IgD-negative memory B cell (primary cell): ENCODE measurements at regions not wholly inside any gene's neighbourhood (a gene's known extent, or its start where the extent isn't known, plus 50 kb on each side); places are given as distances from the start of the nearest gene placed in this dataset.
A peak's percentile ranks its signal among the peaks of the same experiment; 100 is the strongest.

Source experiments
- H3K27ac Mint-ChIP-seq, 3 donors: one replicate each; pipeline ENCODE4 v1.8.0; 2020 to 2022; ENCODE audit warnings: mild to moderate bottlenecking in 3 of 3, mixed read lengths in 3 of 3, moderate library complexity in 1 of 3
- H3K27me3 Mint-ChIP-seq: one replicate; pipeline ENCODE4 v1.8.0; 2021; ENCODE audit warnings: mixed read lengths
- H3K36me3 Mint-ChIP-seq: one replicate; pipeline ENCODE4 v1.8.0; 2020; ENCODE audit warnings: mild to moderate bottlenecking, mixed read lengths
- H3K4me1 Mint-ChIP-seq, 3 donors: one replicate each; pipeline ENCODE4 v1.8.0; 2020 to 2022; ENCODE audit warnings: mixed read lengths in 3 of 3, mild to moderate bottlenecking in 1 of 3
- H3K4me3 Mint-ChIP-seq, 4 donors: one replicate each; pipeline ENCODE4 v1.8.0; 2020 to 2022; ENCODE audit warnings: mild to moderate bottlenecking in 4 of 4, mixed read lengths in 4 of 4, moderate library complexity in 3 of 4
- H3K9me3 Mint-ChIP-seq, 3 donors: one replicate each; pipeline ENCODE4 v1.8.0; 2020 to 2021; ENCODE audit warnings: mixed read lengths in 3 of 3, mild to moderate bottlenecking in 1 of 3

DNA sequence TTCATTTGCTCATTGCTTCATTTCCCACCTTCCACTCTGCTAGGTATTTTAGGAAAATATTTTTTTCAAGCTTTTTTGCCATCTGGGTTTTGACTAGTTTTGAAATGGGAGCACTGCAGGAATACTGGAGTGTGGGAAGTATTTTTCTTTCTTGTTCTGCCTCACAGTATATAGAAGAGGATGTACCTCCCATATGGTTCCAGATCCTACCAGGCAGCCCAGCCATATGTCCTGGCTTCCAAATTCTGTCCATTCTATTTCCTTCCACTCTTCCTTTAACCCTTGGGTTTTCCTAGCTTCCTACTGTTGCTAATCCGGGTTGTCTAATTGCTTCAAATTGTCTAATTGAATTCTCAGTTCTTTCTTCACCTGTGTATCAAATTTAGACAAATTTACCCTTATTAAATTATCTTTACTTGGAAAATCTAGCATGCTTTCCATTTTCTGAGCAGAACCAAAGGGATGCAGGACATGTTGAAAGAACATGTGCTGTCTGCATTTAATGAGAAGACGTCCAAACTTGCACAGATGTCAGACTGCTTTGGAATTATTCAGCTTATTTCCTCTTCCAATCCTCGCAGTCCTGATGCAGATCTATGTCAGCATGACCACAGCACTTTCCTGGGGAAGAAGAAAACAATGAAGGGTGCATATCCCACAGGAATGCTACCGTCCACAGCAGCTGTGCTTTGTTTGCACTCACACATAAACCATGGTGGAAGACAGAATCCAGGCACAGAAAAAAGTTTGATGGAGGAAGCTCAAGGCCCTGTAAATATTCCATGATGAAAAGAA is 1273.9 kb upstream of the MAP3K7 start:
- H3K36me3 Mint-ChIP-seq = no peaks in the 10 kb centered on the region
- no peaks in the 10 kb centered on the region for H3K4me1 Mint-ChIP-seq
- H3K4me3 Mint-ChIP-seq = no peak overlapping the region
- H3K27ac Mint-ChIP-seq = peak overlapping the region in 1 of 3 donors; percentile 9
- H3K9me3 Mint-ChIP-seq = peaks cover 3 to 4% (median 3%) of the 10 kb centered on the region in 3 donors
- H3K27me3 Mint-ChIP-seq = no peaks in the 10 kb centered on the region

DNA sequence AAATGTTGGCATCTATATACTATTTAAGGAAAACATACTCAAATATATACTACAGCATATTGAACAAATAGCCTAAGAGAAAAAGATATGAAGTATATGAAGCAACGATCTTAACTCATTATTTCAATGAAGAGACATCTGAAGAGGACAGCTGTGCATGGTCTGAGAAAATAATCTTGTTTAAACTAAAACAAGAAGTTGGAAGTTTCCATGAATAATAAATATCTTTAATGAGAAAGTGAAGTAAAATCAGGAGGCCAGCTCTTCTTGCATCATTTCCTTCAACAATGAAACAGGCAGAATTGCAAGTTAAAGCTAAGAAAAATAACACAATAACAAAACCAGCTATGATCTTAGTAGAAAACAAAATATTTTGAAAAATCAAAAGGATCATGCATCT is 1265.4 kb upstream of the MAP3K7 start:
- H3K4me1 Mint-ChIP-seq = no peaks in the 10 kb centered on the region

DNA sequence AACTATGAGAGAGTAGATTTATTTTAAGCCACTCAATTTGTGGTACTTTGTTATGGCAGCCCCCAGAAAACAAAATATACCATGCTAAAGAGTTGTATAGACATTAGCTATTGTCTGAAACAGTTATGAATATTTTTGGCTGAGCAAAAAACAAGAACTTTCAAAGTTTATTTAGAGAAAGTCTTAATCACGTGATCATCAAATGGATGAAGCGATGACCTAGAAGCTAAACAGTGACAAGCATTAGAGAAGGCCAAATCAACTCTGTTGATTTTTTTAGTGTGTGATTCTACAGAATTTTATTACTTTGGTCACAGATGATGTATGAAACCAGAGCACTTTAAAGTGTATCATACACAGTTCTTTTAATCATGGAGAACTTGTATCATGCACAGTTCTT is 1247.9 kb upstream of the MAP3K7 start:
- Mint-ChIP-seq H3K4me1 (no peaks in the 10 kb centered on the region), H3K36me3 (no peaks in the 10 kb centered on the region), H3K9me3 (peaks cover 2 to 8% (median 4%) of the 10 kb centered on the region in 3 donors), H3K27ac (no peak overlapping the region), H3K4me3 (no peak overlapping the region), H3K27me3 (no peaks in the 10 kb centered on the region)

More for the DNA sequence above, 1265.4 kb upstream of the MAP3K7 start:
- Mint-ChIP-seq H3K36me3 (no peaks in the 10 kb centered on the region), H3K27me3 (no peaks in the 10 kb centered on the region), H3K4me3 (no peak overlapping the region), H3K27ac (no peak overlapping the region), H3K9me3 (peaks cover 2 to 11% (median 4%) of the 10 kb centered on the region in 3 donors)

DNA sequence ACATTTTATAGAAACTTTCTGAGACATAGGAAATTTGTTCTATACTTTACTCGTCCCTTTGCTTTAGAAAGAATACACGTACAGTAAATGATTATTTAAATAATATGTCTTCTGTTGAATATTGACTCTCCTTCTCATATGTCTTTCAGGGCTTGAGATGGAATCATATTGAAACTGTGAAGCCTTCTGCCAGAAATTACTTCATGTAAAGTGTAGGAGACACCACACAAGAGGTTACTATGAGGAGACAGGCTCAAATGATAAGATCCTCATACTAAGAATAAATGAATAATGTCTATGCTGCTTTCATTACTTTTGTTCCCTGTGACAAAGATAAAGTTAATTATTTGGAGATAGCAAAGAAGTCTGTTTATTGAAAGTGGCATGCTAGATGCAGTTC is 1240.3 kb upstream of the MAP3K7 start:
- H3K27me3 Mint-ChIP-seq = no peaks in the 10 kb centered on the region
- H3K4me3 Mint-ChIP-seq = no peak overlapping the region
- H3K4me1 Mint-ChIP-seq = no peaks in the 10 kb centered on the region
- peaks cover 0 to 4% (median 4%) of the 10 kb centered on the region in 3 donors for H3K9me3 Mint-ChIP-seq
- no peak overlapping the region for H3K27ac Mint-ChIP-seq
- no peaks in the 10 kb centered on the region for H3K36me3 Mint-ChIP-seq

DNA sequence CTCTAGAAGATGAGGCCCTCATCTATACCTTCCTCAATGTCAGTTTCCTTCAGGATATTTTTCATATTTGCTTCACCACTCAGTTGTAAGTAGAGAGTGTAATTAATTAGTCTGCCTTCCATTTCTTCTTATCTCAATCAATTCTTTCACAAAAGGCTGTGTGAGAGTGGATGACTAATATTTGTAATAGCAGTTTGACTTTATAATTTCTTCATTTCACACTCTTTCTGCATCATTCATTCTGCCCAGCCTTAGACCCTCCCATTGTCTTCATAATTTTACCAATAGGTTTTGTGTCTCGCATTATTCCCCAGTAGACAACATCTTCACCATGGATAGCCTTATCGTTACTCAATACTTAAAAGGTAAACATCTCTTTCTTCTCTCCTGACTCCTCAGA is 1239.3 kb upstream of the MAP3K7 start:
- peaks cover 0 to 4% (median 4%) of the 10 kb centered on the region in 3 donors for H3K9me3 Mint-ChIP-seq
- H3K27me3 Mint-ChIP-seq = no peaks in the 10 kb centered on the region
- H3K4me1 Mint-ChIP-seq = no peaks in the 10 kb centered on the region
- H3K27ac Mint-ChIP-seq = no peak overlapping the region
- no peaks in the 10 kb centered on the region for H3K36me3 Mint-ChIP-seq
- H3K4me3 Mint-ChIP-seq = no peak overlapping the region

DNA sequence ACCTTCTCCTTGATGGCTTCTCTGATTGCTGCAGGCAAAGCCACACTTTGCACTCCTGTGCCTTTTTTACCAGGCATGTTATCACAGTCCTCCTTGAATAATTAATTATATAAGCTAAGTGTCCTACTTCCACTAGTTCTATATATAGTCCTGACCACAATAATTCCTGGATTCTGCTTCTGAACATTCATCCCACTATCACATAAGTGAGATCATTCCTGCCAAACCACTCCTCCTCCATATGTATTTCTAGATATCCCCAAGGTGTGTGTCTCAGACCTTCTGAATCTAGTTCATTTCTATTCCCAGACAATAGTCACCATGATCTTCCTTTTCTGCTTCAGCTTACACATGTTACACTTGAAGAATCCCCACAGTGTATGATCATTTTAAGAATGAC is 1237.5 kb upstream of the MAP3K7 start:
- Mint-ChIP-seq H3K4me3 (no peak overlapping the region), H3K9me3 (peaks cover 0 to 6% (median 4%) of the 10 kb centered on the region in 3 donors), H3K27ac (no peak overlapping the region), H3K36me3 (no peaks in the 10 kb centered on the region), H3K27me3 (no peaks in the 10 kb centered on the region), H3K4me1 (no peaks in the 10 kb centered on the region)

DNA sequence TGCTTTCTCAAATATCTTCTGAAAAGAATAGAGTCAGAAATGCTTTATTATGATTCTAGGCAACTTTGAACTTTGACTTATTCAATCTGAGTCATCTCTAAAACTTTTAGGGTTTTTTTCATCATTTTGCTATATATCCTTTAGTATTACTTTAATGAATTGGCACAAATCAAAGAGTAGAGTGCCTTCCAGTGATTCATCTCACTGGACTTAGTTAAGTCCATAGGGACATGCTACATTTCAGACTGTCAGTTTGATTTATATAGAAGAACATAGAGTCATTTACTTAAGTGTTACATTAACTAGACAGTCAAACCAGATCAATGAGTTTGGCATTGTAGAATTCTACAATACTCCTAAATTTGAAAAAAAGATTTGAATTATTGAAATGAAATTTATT is 1235.7 kb upstream of the MAP3K7 start:
- H3K9me3 Mint-ChIP-seq = peaks cover 0 to 6% (median 4%) of the 10 kb centered on the region in 3 donors
- no peaks in the 10 kb centered on the region for H3K4me1 Mint-ChIP-seq
- no peaks in the 10 kb centered on the region for H3K36me3 Mint-ChIP-seq
- no peak overlapping the region for H3K27ac Mint-ChIP-seq
- no peak overlapping the region for H3K4me3 Mint-ChIP-seq
- no peaks in the 10 kb centered on the region for H3K27me3 Mint-ChIP-seq

DNA sequence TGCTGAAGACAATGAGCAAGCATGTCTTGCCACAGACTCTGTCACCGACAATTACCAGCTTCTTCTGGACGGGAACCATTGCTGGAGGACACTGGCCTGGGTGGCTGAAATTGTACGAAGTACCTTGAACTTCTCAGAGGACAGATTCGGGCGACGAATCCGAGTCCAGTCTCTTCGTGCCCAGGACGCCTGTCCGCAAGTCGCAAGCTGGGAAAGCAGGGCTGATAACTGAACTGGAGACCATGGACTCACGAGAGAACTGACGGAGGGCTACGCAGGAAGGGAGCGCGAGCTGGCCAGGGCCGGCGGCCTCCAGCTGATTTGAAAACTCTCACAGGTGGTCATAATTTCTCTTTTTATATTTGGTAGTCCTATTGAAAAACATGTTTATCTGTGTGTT is 1229.5 kb upstream of the MAP3K7 start:
- H3K27me3 Mint-ChIP-seq = no peaks in the 10 kb centered on the region
- no peak overlapping the region for H3K27ac Mint-ChIP-seq
- no peaks in the 10 kb centered on the region for H3K36me3 Mint-ChIP-seq
- H3K9me3 Mint-ChIP-seq = peaks cover 0 to 7% (median 4%) of the 10 kb centered on the region in 3 donors
- H3K4me3 Mint-ChIP-seq = no peak overlapping the region
- H3K4me1 Mint-ChIP-seq = no peaks in the 10 kb centered on the region

DNA sequence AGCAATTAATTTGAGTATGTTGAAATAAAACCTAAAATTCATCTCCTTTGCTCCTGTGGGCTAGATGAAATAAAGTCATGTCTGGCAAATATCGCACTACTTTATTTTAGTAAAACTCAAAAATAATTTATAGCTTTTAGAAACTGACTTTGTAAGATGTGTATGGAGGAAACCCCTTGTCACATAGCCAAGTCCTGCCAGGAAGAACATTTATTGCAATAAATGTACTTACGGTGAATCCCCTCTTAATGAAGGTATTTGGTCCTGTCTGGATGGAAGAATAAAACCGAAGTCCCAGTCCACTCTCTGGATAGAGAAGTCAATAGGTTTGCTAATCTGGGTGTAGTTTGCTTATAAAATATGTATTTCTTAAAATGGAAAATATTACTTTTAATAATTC is 1226.8 kb upstream of the MAP3K7 start:
- peaks cover 0 to 4% (median 3%) of the 10 kb centered on the region in 3 donors for H3K9me3 Mint-ChIP-seq
- no peaks in the 10 kb centered on the region for H3K36me3 Mint-ChIP-seq
- H3K27ac Mint-ChIP-seq = no peak overlapping the region
- H3K4me3 Mint-ChIP-seq = no peak overlapping the region
- no peaks in the 10 kb centered on the region for H3K4me1 Mint-ChIP-seq
- H3K27me3 Mint-ChIP-seq = no peaks in the 10 kb centered on the region

DNA sequence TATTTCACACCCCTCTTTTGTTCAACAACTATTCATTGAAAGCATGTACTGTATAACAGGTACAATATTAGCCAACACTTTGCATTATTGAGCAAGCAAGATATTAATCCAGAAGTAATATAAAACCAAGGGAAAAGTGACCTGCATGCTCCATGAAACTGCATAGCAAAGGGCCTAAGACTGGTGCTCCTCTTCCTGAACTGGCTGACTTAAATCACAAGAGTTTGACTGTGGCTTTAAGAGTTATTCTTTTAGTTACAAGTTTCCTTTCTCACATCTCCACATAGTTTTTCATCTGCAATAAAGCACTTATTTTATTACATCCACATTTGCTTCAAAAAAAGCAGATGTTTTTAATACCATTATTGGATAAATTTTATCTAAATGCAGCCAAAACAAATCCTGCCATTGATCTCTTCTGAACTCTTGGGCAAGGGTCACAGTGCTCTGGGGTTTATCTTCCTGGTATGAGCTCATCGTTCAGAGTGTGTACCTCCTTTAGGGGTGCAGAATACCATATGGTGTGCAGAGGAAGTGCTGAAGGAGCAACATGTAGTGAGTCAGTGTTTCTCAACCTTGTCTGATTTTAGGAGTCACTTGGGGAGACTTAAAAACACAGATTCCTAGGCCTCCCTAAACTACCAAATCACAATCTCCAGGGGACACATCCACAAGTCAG is 1225.9 kb upstream of the MAP3K7 start:
- Mint-ChIP-seq H3K36me3 (no peaks in the 10 kb centered on the region), H3K4me1 (no peaks in the 10 kb centered on the region), H3K4me3 (no peak overlapping the region), H3K27me3 (no peaks in the 10 kb centered on the region), H3K27ac (no peak overlapping the region), H3K9me3 (peaks cover 0 to 4% (median 3%) of the 10 kb centered on the region in 3 donors)

DNA sequence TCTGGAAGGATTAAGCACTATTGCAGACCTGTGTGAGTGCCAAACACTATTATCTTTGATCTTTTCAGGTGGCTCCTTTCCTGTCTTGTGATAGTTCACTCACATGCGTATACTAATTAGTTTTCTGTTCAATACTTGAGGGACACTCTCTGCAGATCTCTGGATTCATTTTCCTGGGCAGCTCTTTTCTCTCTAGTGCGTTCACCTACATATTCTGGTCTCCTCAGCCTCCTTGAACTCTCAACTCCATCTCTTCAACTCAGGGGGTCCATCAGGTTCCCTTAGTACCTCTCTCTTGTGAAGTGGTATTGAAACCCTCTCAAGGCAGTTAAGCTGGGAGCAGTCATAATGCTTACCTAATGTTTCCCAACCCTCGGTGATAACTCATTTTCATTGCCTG is 1218.1 kb upstream of the MAP3K7 start:
- H3K4me1 Mint-ChIP-seq = no peaks in the 10 kb centered on the region
- H3K27ac Mint-ChIP-seq = no peak overlapping the region
- H3K4me3 Mint-ChIP-seq = no peak overlapping the region
- H3K9me3 Mint-ChIP-seq = peaks cover 0 to 4% (median 2%) of the 10 kb centered on the region in 3 donors
- no peaks in the 10 kb centered on the region for H3K27me3 Mint-ChIP-seq
- peaks cover 1% of the 10 kb centered on the region for H3K36me3 Mint-ChIP-seq

DNA sequence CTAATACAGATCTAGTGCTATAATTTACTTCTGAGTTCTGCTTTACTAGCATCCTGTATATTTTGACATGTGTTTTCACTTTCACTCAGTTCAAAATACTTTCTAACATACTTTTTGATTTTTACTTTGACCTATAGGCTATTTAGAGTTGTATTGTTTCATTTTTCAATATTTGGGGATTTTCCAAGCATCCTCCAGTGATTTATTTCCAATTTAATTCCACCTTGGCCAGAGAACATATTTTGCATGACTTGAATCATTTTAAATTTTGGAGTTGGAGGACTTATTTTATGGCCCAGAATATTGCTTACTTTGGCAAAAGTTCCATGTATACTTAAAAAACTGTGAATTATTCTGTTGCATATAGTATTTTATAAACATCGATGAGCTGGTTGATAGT is 1215.6 kb upstream of the MAP3K7 start:
- Mint-ChIP-seq H3K27me3 (no peaks in the 10 kb centered on the region), H3K4me1 (no peaks in the 10 kb centered on the region), H3K27ac (no peak overlapping the region), H3K4me3 (no peak overlapping the region), H3K36me3 (peaks cover 1% of the 10 kb centered on the region), H3K9me3 (peaks cover 0 to 4% (median 2%) of the 10 kb centered on the region in 3 donors)

DNA sequence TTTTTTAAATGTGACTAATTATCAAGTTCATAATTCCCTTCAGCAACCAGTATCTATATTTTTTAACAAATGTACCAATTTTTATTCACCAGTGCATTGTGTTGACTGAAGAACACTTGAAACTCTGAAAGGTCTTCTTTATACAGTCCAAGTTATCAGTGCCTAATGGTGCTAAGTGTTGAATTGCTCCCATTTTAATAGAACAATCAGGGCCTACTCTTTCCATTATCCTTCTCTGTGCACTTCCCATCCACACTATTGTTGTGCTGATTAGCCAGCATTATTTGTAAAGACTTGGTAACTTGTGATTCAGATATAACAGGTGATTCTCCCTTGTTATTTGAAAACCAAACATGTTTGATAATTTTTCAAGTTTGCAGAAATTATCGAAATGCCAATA is 1209.7 kb upstream of the MAP3K7 start:
- Mint-ChIP-seq H3K4me1 (no peaks in the 10 kb centered on the region), H3K9me3 (peaks cover 0 to 3% (median 2%) of the 10 kb centered on the region in 3 donors), H3K36me3 (no peaks in the 10 kb centered on the region), H3K27me3 (no peaks in the 10 kb centered on the region), H3K27ac (no peak overlapping the region), H3K4me3 (no peak overlapping the region)

DNA sequence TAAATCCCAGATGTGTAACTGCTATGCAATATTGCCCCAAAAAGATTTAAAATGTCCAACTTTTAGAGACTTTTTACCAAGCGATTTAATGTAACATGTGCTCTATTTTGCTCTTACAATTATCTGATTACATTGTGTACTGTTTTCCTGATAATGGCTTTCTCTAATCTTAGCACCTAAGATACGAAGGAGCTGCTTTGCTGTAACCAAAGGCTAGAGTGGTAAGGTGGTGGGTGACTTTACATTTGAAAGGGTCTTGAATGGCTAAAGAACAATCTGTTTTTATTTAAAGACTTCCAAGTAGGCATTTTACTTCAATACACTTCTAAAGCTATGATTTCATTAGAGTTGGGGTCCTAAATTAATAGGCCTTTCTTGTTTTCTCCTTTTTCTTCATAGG is 1201.6 kb upstream of the MAP3K7 start:
- no peak overlapping the region for H3K4me3 Mint-ChIP-seq
- H3K4me1 Mint-ChIP-seq = no peaks in the 10 kb centered on the region
- H3K27me3 Mint-ChIP-seq = no peaks in the 10 kb centered on the region
- H3K27ac Mint-ChIP-seq = no peak overlapping the region
- peaks cover 0 to 9% (median 6%) of the 10 kb centered on the region in 3 donors for H3K9me3 Mint-ChIP-seq
- peaks cover 2% of the 10 kb centered on the region for H3K36me3 Mint-ChIP-seq

DNA sequence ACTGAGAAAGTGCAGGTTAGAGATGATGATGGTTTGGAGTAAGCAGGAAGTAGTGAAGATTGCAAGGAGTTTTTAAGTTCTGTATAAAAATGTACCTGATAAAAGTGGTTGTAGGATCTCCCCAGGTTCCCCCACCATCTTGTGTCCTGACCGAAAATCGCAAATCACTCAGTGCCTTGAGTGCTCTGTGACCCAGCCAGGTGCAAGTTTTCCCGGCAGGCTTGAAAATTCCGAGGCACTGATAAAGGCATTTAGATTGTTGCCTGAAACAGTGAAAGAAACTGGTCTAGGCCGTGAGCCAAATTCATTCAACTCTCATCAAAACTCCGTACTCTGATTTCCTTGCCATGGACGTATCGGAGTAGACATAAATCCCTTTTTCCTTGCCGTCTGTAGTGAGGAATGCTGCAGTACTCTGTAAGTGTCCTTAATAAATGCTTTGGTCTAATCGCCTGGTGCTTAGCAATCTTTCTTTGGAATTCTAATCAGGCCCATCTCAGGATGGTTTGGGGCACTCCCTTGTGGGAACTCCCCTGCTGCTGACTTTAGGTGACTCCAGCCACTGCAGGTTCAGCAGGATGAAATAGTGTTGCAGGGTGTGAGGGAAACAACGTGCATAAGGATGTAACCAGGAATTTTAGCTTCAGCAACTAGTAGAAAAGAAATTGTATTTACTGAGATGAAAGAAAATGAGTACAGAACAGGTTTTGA is 1199.8 kb upstream of the MAP3K7 start:
- H3K27me3 Mint-ChIP-seq = no peaks in the 10 kb centered on the region

More for the DNA sequence above, 1199.8 kb upstream of the MAP3K7 start:
- Mint-ChIP-seq H3K36me3 (peaks cover 2% of the 10 kb centered on the region), H3K4me1 (no peaks in the 10 kb centered on the region), H3K4me3 (no peak overlapping the region), H3K27ac (no peak overlapping the region), H3K9me3 (peaks cover 0 to 9% (median 9%) of the 10 kb centered on the region in 3 donors)
